ENCODE measurements at regions not wholly inside any gene's neighbourhood (a gene's known extent, or its start where the extent isn't known, plus 50 kb on each side); places are given as distances from the start of the nearest gene placed in this dataset.

GRCh38 chr20:51176876-51177275 is 154.0 kb upstream of the KCNG1 start:
- Histone ChIP-seq H3K4me3 (no peak overlapping the region), H3K27ac (no peak overlapping the region), H3K36me3 (ENCODE audit: insufficient read depth in 1 of 2, low read depth in 1 of 2) (no peaks in the 10 kb centered on the region), H3K9me3 (no peaks in the 10 kb centered on the region), H3K4me1 (no peaks in the 10 kb centered on the region), H3K27me3 (ENCODE audit: insufficient read depth in 3 of 3, low read length in 2 of 3) (peaks cover 0 to 13% (median 2%) of the 10 kb centered on the region in 3 donors)
- DNase-seq (no peak), ATAC-seq (no peak)
- intact Hi-C loops (cut with DNase I) = no loop called here
- TF ChIP-seq, protein P1, sequence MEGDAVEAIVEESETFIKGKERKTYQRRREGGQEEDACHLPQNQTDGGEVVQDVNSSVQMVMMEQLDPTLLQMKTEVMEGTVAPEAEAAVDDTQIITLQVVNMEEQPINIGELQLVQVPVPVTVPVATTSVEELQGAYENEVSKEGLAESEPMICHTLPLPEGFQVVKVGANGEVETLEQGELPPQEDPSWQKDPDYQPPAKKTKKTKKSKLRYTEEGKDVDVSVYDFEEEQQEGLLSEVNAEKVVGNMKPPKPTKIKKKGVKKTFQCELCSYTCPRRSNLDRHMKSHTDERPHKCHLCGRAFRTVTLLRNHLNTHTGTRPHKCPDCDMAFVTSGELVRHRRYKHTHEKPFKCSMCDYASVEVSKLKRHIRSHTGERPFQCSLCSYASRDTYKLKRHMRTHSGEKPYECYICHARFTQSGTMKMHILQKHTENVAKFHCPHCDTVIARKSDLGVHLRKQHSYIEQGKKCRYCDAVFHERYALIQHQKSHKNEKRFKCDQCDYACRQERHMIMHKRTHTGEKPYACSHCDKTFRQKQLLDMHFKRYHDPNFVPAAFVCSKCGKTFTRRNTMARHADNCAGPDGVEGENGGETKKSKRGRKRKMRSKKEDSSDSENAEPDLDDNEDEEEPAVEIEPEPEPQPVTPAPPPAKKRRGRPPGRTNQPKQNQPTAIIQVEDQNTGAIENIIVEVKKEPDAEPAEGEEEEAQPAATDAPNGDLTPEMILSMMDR (IDR thresholded peaks at IDR 0.05) = no peak
- WGBS, 3 donors = 38 to 51% (median 41%) methylated on average over 3 of the region's 3 CpGs

- TF ChIP-seq, protein P1 (IDR thresholded peaks at IDR 0.05) = no peak
- WGBS, 3 donors = 75 to 89% (median 84%) methylated on average over 8 of the region's 8 CpGs
- intact Hi-C loops (cut with DNase I) = no loop called here
- Histone ChIP-seq H3K4me3 (no peak overlapping the region), H3K4me1 (no peaks in the 10 kb centered on the region), H3K9me3 (no peaks in the 10 kb centered on the region), H3K36me3 (ENCODE audit: insufficient read depth in 1 of 2, low read depth in 1 of 2) (no peaks in the 10 kb centered on the region), H3K27me3 (ENCODE audit: insufficient read depth in 3 of 3, low read length in 2 of 3) (peaks cover 0 to 13% (median 2%) of the 10 kb centered on the region in 3 donors), H3K27ac (no peak overlapping the region)
- DNase-seq (no peak), ATAC-seq (no peak)
Measured at GRCh38 chr20:51176446-51176845, 153.5 kb upstream of the KCNG1 start.

GRCh38 chr20:51175724-51176123 is 152.8 kb upstream of the KCNG1 start:
- intact Hi-C loops (cut with DNase I) = no loop called here
- no peak for ATAC-seq
- TF ChIP-seq, protein P1 (IDR thresholded peaks at IDR 0.05) = no peak
- 78 to 87% (median 85%) methylated on average over 5 of the region's 5 CpGs for WGBS, 3 donors
- H3K27ac ChIP-seq = no peak overlapping the region
- DNase-seq = no peak
- no peaks in the 10 kb centered on the region for H3K9me3 ChIP-seq
- peaks cover 2 to 13% (median 3%) of the 10 kb centered on the region in 3 donors for H3K27me3 ChIP-seq (ENCODE audit: insufficient read depth in 3 of 3, low read length in 2 of 3)
- H3K4me1 ChIP-seq = no peaks in the 10 kb centered on the region
- no peak overlapping the region for H3K4me3 ChIP-seq
- H3K36me3 ChIP-seq (ENCODE audit: insufficient read depth in 1 of 2, low read depth in 1 of 2) = no peaks in the 10 kb centered on the region

DNA sequence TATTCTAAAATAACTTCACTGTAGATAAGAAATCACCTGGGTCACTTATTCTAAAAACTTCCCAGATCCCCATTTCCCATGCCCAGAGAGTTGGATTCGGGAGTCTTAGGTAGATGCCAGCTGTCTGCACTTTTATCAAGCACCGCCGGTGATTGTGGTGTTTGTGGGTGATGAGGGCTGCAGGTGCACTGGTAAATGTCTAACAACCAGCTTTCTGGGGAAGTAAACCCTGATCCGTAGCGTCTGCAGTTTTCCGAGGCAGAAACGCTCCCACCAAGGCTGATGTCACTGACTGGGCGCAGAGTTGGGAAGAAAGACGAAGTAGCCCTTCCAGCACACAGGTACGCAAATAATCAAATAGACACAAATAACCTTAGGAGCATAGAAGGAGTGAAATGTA is 152.2 kb upstream of the KCNG1 start:
- ATAC-seq (no peak), DNase-seq (no peak)
- Histone ChIP-seq H3K27me3 (ENCODE audit: insufficient read depth in 3 of 3, low read length in 2 of 3) (peaks cover 1 to 16% (median 3%) of the 10 kb centered on the region in 3 donors), H3K9me3 (no peaks in the 10 kb centered on the region), H3K4me1 (no peaks in the 10 kb centered on the region), H3K36me3 (ENCODE audit: insufficient read depth in 1 of 2, low read depth in 1 of 2) (no peaks in the 10 kb centered on the region), H3K27ac (no peak overlapping the region), H3K4me3 (no peak overlapping the region)
- TF ChIP-seq, protein P1 (IDR thresholded peaks at IDR 0.05) = no peak
- intact Hi-C loops (cut with DNase I) = no loop called here
- WGBS, 3 donors = 88 to 93% (median 89%) methylated on average over 10 of the region's 10 CpGs

GRCh38 chr20:51174536-51174935 is 151.6 kb upstream of the KCNG1 start:
- intact Hi-C loops (cut with DNase I) = no loop called here
- peaks cover 0 to 17% (median 3%) of the 10 kb centered on the region in 3 donors for H3K27me3 ChIP-seq (ENCODE audit: insufficient read depth in 3 of 3, low read length in 2 of 3)
- WGBS, 3 donors = 76 to 85% (median 81%) methylated on average over 2 of the region's 2 CpGs
- H3K9me3 ChIP-seq = peaks cover 2% of the 10 kb centered on the region
- no peaks in the 10 kb centered on the region for H3K36me3 ChIP-seq (ENCODE audit: insufficient read depth in 1 of 2, low read depth in 1 of 2)
- no peak overlapping the region for H3K4me3 ChIP-seq
- ATAC-seq (no peak), DNase-seq (no peak)
- H3K4me1 ChIP-seq = no peaks in the 10 kb centered on the region
- no peak overlapping the region for H3K27ac ChIP-seq
- TF ChIP-seq, protein P1 (IDR thresholded peaks at IDR 0.05) = no peak
